KBM-7 (cell line): ENCODE measurements at regions not wholly inside any gene's neighbourhood (a gene's known extent, or its start where the extent isn't known, plus 50 kb on each side); places are given as distances from the start of the nearest gene placed in this dataset.
"Not testable (repeated sequence)": the region's sequence is repeated elsewhere in the genome, so short reads cannot be mapped to it uniquely, and the experiment has no call there.

ENCODE experiments used
- DNase-seq: peaks from one replicate; pipeline ENCODE4 v3.0.0-alpha.2; 2015
- in situ Hi-C: fragments of 300-500 bp; cut with MboI; formaldehyde crosslinking; loops from 2 replicates; pipeline ENCODE4 v1.14.3; 2020; ENCODE audit warnings: low sequenced_read_pairs, low pct_unique_long_range_greater_than_20kb, mixed read lengths

- in situ Hi-C loops = no loop called here
- no peak for DNase-seq
Observed at GRCh38 chr2:60216452-60216995, 336.9 kb downstream of the BCL11A start.

GRCh38 chr2:60215386-60215901, 338.0 kb downstream of the BCL11A start:
- in situ Hi-C loops = no loop called here
- DNase-seq = no peak

GRCh38 chr2:60214626-60214875, 338.9 kb downstream of the BCL11A start:
- in situ Hi-C loops = no loop called here
- DNase-seq = no peak

GRCh38 chr2:60213865-60214625, 339.4 kb downstream of the BCL11A start:
- peak; percentile 45 for DNase-seq
- in situ Hi-C loops = no loop called here

GRCh38 chr2:60212181-60212945, 341.1 kb downstream of the BCL11A start:
- in situ Hi-C loops = no loop called here
- no peak for DNase-seq

GRCh38 chr2:60189006-60189405, 364.4 kb downstream of the BCL11A start:
- in situ Hi-C loops, DNase-seq: not testable (repeated sequence)

GRCh38 chr2:60175290-60175689, 378.2 kb downstream of the BCL11A start:
- no peak for DNase-seq
- in situ Hi-C loops = no loop called here

GRCh38 chr2:60174146-60174545, 379.3 kb downstream of the BCL11A start:
- in situ Hi-C loops = no loop called here
- DNase-seq = no peak

GRCh38 chr2:60172801-60173200, 380.7 kb downstream of the BCL11A start:
- no peak for DNase-seq
- in situ Hi-C loops = no loop called here

GRCh38 chr2:60170272-60170671, 383.2 kb downstream of the BCL11A start:
- in situ Hi-C loops = no loop called here
- no peak for DNase-seq

GRCh38 chr2:60168247-60168646, 385.2 kb downstream of the BCL11A start:
- DNase-seq = no peak
- in situ Hi-C loops = no loop called here

GRCh38 chr2:60167089-60167488, 386.4 kb downstream of the BCL11A start:
- DNase-seq = no peak
- in situ Hi-C loops = no loop called here

GRCh38 chr2:60163691-60164090, 389.8 kb downstream of the BCL11A start:
- in situ Hi-C loops = no loop called here
- DNase-seq = no peak

GRCh38 chr2:60159519-60159918, 393.9 kb downstream of the BCL11A start:
- in situ Hi-C loops = no loop called here
- DNase-seq = no peak

GRCh38 chr2:60158262-60158661, 395.2 kb downstream of the BCL11A start:
- in situ Hi-C loops = no loop called here
- no peak for DNase-seq

- in situ Hi-C loops = no loop called here
Observed at GRCh38 chr2:60157283-60157682, 396.2 kb downstream of the BCL11A start.

GRCh38 chr2:60154142-60154541, 399.3 kb downstream of the BCL11A start:
- in situ Hi-C loops = no loop called here
- DNase-seq = no peak

More at GRCh38 chr2:60157283-60157682, 396.2 kb downstream of the BCL11A start:
- no peak for DNase-seq

- DNase-seq = peak; percentile 61
- in situ Hi-C loops = no loop called here
Observed at GRCh38 chr2:60152226-60152833, 401.1 kb downstream of the BCL11A start.

GRCh38 chr2:60149176-60149575, 404.3 kb downstream of the BCL11A start:
- no peak for DNase-seq
- in situ Hi-C loops = no loop called here

- DNase-seq = peak; percentile 59
- in situ Hi-C loops = no loop called here
Observed at GRCh38 chr2:60148716-60149115, 404.7 kb downstream of the BCL11A start.
